ENCODE measurements at regions not wholly inside any gene's neighbourhood (a gene's known extent, or its start where the extent isn't known, plus 50 kb on each side); places are given as distances from the start of the nearest gene placed in this dataset.

DNA sequence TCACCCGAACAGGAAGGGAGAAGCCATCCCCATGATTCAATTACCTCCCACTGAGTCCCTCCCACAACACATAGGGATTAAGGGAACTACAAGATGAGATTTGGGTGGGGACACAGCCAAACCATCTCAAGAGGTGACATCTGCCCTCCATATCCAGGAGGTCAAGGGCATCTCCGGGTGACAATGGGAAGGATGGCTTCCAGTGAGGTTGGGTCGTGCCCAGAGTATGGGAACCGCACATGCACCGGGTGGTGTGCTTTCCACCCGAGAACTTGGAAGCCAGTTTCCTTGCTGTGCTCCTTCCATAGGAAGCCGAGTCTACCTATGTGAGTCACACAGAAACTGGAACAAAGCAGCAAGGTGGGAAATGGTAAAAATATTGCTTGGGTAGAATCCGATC is 216.9 kb upstream of the SALL3 start:
- TF ChIP-seq EZH2 (IDR thresholded peaks at IDR 0.05; ENCODE audit: insufficient read depth, poor library complexity, severe bottlenecking) (no peak), EZH2phosphoT487 (IDR thresholded peaks at IDR 0.05; ENCODE audit: insufficient read depth, low read depth) (no peak)
